ENCODE measurements at regions not wholly inside any gene's neighbourhood (a gene's known extent, or its start where the extent isn't known, plus 50 kb on each side); places are given as distances from the start of the nearest gene placed in this dataset.

GRCh38 chr2:163802284-163802683 is 66.5 kb upstream of the FIGN start:
- no peaks in the 10 kb centered on the region for H3K9me1 ChIP-seq (replicated peaks; ENCODE audit: control insufficient read depth, extremely low read depth, insufficient read depth, low read length)
- H3K36me3 ChIP-seq (ENCODE audit: control insufficient read depth in 2 of 2, extremely low read depth in 1 of 2, insufficient read depth in 2 of 2, low read length in 2 of 2): no peaks in the 10 kb centered on the region
- no peaks in the 10 kb centered on the region for H3K27me3 ChIP-seq (ENCODE audit: control insufficient read depth in 2 of 2, insufficient read depth in 2 of 2, low read length in 2 of 2)
- H3K9ac ChIP-seq (replicated peaks; ENCODE audit: extremely low read depth, insufficient read depth, low read length): no peak overlapping the region
- intact Hi-C loops (cut with micrococcal nuclease): no loop called here
- no TSS peak for BruUV-seq (replicated peaks)
- no peaks in the 10 kb centered on the region for H4K20me1 ChIP-seq (replicated peaks; ENCODE audit: control insufficient read depth, extremely low read depth, insufficient read depth, low read length)
- POLR2A ChIA-PET: no interaction called here
- no peak overlapping the region for H3K4me3 ChIP-seq (replicated peaks in 1 of 3; ENCODE audit: insufficient read depth in 1 of 3, low read depth in 1 of 3, low read length in 3 of 3)
- H3K4me2 ChIP-seq (ENCODE audit: insufficient read depth, low read length): no peak overlapping the region
- CTCF ChIA-PET: interaction anchor here (1.3 kb wide), 1 partner anchor 619 kb away, joined by 3 read pairs; no protein-coding TSS in a partner anchor
- no peaks in the 10 kb centered on the region for H3K79me2 ChIP-seq (ENCODE audit: control insufficient read depth, insufficient read depth, low read length)
- FAIRE-seq (no peak), DNase-seq (ENCODE audit: low read depth, low spot score) (no peak)
- H2AFZ ChIP-seq (ENCODE audit: low read depth, low read length): no peak overlapping the region
- TF ChIP-seq GATA2 (IDR thresholded peaks at IDR 0.05; ENCODE audit: insufficient read depth, insufficient read length, low read depth, low read length) (no peak), EZH2 (IDR thresholded peaks at IDR 0.05; ENCODE audit: borderline replicate concordance, low read depth, low read length, severe bottlenecking) (no peak), MAX (IDR thresholded peaks at IDR 0.05; ENCODE audit: insufficient read depth, insufficient read length) (no peak), JUN (IDR thresholded peaks at IDR 0.05; ENCODE audit: borderline replicate concordance, insufficient read depth, insufficient read length, low read depth) (no peak), POLR2AphosphoS5 (IDR thresholded peaks at IDR 0.05; ENCODE audit: insufficient read depth, low read depth, low read length) (no peak), POLR2A (IDR thresholded peaks at IDR 0.05; ENCODE audit: low read depth, low read length) (no peak), FOS (IDR thresholded peaks at IDR 0.05; ENCODE audit: borderline replicate concordance, insufficient read depth, low read length) (no peak), MYC (IDR thresholded peaks at IDR 0.05; ENCODE audit: low read depth, low read length) (no peak)
- TF ChIP-seq, protein P1, sequence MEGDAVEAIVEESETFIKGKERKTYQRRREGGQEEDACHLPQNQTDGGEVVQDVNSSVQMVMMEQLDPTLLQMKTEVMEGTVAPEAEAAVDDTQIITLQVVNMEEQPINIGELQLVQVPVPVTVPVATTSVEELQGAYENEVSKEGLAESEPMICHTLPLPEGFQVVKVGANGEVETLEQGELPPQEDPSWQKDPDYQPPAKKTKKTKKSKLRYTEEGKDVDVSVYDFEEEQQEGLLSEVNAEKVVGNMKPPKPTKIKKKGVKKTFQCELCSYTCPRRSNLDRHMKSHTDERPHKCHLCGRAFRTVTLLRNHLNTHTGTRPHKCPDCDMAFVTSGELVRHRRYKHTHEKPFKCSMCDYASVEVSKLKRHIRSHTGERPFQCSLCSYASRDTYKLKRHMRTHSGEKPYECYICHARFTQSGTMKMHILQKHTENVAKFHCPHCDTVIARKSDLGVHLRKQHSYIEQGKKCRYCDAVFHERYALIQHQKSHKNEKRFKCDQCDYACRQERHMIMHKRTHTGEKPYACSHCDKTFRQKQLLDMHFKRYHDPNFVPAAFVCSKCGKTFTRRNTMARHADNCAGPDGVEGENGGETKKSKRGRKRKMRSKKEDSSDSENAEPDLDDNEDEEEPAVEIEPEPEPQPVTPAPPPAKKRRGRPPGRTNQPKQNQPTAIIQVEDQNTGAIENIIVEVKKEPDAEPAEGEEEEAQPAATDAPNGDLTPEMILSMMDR (IDR thresholded peaks at IDR 0.05; ENCODE audit: extremely low read depth in 1 of 2, insufficient read depth in 1 of 2, low read depth in 1 of 2, low read length in 2 of 2): no peak
- no peak overlapping the region for H3K27ac ChIP-seq (ENCODE audit: insufficient read depth, low read depth, low read length)
- no peaks in the 10 kb centered on the region for H3K4me1 ChIP-seq (ENCODE audit: control insufficient read depth, extremely low read depth, insufficient read depth, low read length)
- dilution Hi-C loops (cut with MboI; ENCODE audit: extremely low pct_ligation_motif_present, low sequenced_read_pairs): no loop called here
- no peaks in the 10 kb centered on the region for H3K9me3 ChIP-seq (replicated peaks; ENCODE audit: control insufficient read depth, insufficient read depth, low read length)

All from endothelial cell of umbilical vein (primary cell).